CD4-positive, alpha-beta T cell treated with Interleukin-6 for 4 hours (primary cell): ENCODE measurements at regions not wholly inside any gene's neighbourhood (a gene's known extent, or its start where the extent isn't known, plus 50 kb on each side); places are given as distances from the start of the nearest gene placed in this dataset.
"Not testable (repeated sequence)": the region's sequence is repeated elsewhere in the genome, so short reads cannot be mapped to it uniquely, and the experiment has no call there.

Experiments used
- DNase-seq: peaks from one replicate; pipeline ENCODE4 v3.0.0-alpha.2; 2020; ENCODE audit warnings: mixed read lengths

DNA sequence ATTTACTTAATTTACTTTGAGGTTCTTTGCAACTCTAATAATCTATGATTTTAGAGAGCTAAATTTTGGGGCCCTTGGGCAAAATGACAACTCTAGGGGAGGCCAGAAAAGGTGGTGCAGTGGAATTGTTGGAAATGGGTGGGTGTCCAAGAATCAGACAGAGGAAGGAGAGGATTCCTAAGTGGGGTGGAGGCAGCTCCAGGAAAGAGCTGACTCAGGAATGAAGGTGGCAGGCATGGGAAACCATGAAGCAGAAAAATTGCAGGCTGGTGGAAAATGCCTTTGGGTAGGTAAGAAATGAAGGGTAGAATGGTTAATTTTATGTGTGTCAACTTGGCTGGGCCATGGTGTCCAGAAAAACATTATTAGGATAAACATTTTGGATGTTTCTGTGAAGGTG lies 248.5 kb upstream of the TUT7 start:
- no peak for DNase-seq

DNA sequence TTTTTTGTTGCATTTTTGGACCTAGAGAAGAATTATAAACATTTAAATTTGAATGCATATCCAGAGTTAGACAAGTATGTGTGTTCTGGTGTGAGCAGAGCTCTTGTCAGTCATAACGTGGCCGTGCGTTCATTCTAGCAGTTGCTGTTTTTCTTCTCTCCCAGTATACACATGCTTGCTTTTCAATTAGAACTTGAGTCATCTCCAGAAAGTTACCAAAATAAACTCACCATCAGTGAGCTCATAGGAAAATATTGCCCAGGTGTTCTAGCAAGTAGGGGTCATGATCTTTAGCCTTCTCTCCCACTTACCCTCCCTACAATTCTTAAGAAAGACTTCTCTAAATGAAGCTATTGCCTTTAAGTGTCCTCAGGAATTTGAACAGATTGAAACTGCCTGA lies 247.5 kb upstream of the TUT7 start:
- DNase-seq, result no peak

- DNase-seq, result no peak
These were observed 246.8 kb upstream of the TUT7 start for GRCh38 chr9:86600977-86601376.

GRCh38 chr9:86600291-86600690 lies 246.1 kb upstream of the TUT7 start:
- no peak for DNase-seq

- DNase-seq, result no peak
These were observed 245.4 kb upstream of the TUT7 start for GRCh38 chr9:86599561-86599960.

DNA sequence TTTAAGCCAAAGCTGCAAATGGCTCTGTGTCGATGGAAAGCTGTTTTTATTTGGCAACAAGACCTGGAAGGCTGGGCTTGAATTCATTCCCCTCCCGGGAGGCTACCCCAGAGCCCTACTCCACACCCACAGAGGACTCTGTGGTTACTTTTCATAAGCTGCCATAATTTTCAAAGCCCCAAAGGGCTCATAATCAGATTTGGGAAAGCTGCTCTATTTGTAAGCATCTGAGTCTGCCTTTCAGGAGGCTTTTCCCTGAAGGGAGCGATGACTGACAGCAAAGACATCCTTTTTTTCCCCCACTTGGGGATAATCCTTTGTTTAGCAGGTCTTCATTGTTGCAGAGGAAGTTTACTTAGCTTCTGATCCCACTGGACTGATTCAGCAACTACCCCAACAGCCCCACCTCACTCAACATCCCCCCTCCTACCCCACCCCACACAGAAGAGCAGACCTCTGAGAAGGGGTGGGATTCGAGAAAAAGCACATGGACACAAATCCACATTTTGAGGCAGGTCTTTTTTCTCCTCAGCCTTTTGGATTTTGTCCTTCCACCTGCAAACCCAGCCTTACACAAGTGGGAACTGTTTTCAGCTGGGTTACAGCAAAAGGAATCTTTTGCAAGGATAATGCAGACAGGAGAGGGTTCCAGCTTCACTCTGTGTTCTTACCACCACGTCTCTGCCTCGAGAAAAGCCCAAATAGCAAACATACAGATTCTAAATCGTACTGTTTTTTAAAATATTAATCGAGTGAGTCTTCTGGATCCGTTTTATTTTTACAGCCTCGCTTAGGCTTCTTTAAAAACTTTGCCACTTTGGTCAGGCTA lies 244.4 kb upstream of the TUT7 start:
- no peak for DNase-seq

- no peak for DNase-seq
These were observed 240.5 kb upstream of the TUT7 start for GRCh38 chr9:86594724-86595123.

DNA sequence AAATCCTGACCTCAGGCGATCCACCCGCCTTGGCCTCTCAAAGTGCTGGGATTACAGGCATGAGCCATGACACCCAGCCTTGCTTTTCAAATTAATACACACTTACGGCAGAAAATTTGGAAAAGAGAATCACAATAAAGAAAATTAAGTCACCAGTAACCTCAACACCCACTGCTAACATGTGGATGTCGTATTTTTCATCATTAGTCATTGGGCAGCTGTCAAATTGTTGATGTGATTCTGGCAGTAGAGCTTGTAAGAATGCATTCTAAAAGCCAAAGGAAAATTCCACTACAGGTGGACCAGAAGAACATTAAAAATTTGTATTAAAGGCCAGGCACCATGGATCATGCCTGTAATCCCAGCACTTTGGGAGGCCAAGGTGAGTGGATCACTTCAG lies 237.3 kb upstream of the TUT7 start:
- DNase-seq, result no peak

DNA sequence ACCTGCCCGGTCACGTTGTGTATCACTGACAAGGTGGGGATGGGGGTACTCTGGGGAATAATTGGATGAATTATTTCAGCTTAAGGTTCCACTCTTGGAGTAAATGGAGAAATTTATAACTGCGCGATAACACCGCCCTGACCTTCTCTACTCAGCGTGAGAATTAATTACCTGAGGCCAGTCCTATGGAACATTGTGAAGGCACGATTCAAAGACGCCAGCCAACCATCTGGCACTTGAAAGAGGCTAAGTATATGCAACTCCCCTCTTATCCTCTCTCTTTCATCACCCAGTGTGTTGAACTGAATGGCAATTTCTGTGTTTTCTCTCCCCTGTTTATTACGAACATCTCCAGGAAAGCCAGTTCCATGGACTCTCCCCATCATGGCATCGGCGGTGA lies 235.5 kb upstream of the TUT7 start:
- DNase-seq, result no peak

DNA sequence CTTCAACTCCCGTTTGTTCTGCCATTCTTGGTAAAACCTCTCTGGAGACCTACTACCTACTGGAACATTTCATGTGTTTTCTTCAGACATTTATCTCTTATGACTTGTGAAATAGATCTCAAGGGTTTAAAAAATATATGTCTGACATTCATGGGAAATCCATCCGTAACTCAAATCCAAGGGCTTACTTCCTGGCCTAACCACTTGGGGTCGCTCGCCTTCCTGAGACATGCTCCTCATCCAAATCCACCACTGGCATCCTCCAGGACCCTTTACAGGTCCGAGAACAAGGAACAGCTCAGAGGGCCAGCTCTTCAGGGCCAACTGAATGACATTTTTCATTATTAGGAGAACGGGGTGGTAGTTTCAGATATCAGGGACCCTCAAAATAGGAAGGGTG lies 235.1 kb upstream of the TUT7 start:
- DNase-seq, result no peak

DNA sequence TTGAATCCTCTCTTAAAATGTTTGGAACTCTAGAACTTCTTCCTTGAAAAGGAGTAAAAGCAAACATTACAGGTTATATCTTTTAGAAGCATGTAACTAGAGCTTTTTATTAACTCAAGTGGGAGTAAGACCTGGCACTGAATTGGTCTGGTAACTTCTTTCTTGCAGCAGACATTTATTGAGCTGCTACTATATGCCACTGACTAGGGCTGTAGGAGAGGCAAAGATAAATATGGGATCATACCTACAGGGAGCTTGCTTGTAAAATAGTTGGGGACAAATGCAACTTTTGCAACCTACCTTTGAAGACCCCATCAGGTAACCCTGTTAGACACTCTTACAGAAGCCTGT lies 231.9 kb upstream of the TUT7 start:
- no peak for DNase-seq

GRCh38 chr9:86585422-86586143 lies 231.4 kb upstream of the TUT7 start:
- no peak for DNase-seq

DNA sequence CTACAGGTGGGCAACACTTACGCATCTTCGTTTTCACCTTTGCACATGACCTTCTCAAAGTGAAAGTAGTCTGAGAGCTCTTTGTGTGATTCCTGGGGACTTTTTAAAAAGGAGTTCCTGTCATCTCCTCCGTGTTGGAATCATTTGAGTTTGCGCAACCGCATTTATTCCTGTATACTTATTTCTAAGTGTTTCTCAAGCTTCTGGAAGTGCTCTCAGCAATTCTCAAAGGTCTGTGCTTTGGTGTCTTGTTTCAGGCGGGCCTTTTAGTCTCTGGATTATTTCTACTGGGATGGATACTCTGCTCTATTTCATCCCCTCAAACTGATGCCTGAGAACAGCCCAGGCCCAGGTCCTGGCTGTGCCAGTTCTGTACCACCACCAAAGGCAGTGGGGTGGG lies 226.5 kb upstream of the TUT7 start:
- DNase-seq, result no peak

DNA sequence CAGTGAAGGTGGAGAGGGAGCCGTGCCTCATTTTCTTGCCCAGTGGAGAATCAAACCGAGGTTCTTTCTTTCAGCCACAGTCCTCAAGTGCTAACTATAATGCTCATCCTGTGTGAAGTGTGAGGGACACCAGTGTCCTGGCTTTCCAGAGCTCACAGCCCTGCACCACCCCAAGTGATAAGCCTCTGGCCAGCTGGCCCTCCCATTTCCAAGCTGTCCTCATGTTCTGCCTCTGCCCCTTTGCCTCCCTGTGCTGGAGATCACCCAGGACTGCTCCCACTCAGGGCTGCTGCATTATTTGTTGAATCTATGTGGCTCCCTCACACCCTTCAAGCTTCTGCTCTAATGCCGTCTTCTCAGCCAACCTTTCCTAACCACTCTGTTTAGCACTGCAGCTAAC lies 224.5 kb upstream of the TUT7 start:
- no peak for DNase-seq

DNA sequence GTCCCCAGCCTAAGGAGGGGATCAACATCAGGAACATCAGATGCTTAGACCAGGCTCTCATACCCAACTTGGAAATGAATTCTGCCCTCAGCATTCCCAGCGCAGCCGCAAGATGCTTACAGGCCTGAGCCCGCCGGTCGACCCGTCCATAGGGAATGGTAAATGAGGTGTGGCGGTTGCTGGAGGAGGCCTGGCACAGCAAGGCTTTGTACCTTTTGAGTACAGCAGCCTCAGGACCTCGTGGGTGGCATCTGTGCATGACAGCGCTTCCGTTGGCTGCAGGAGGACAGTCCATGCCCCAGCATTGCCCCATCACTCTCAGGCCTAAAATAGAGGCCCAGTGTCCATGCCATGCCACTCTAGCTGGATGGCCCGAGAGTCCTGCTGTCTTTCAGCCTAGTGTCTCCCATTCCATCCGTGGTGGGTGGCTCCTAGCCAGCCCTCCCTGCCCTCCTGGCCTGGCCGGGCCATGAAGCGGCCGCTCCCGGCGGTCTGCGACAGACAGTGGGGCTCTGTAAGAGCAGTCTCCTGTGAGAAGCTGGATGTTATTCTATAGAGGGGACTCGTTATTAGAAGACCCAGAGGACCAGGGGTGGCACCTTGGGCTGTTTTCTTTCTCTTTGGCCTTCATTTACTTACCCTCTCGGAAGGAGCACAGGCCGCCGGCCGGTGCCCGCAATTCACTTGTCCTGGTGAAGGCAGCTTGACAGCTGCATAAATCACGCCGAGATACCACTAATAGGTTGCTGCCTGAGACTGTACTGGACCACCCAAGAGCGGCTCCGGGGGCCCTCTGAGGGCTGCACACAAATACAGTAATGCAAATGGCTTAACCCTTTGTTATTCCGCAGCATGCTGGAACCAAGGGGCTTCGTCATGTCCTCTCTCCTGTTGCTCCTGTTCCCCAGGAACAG lies 223.5 kb upstream of the TUT7 start:
- no peak for DNase-seq

- DNase-seq, result no peak
These were observed 221.8 kb upstream of the TUT7 start for GRCh38 chr9:86575825-86576525.

GRCh38 chr9:86575137-86575536 lies 220.9 kb upstream of the TUT7 start:
- DNase-seq, result no peak

DNA sequence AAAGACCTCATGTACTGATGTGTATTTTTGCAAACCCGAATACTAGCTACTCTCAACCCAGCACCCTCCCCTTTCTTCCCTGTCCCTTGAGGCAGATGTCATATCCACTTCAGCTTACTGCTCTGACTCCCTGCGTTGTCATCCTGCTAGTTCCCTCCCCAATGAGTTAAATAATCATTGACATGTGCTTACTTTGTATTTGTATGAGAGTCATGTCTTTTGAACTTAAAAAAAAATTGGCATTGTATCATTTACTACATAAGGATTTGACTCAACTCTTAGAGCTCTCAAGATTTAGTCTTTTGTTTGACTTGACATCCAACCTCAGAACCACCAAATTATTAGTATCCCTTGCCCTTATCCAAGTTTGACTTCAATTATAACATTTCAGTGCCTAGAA lies 219.7 kb upstream of the TUT7 start:
- DNase-seq, result no peak

GRCh38 chr9:86572904-86573303 lies 218.7 kb upstream of the TUT7 start:
- DNase-seq, result no peak

- not testable (repeated sequence) for DNase-seq
These were observed 211.4 kb upstream of the TUT7 start for GRCh38 chr9:86565603-86566002.

DNA sequence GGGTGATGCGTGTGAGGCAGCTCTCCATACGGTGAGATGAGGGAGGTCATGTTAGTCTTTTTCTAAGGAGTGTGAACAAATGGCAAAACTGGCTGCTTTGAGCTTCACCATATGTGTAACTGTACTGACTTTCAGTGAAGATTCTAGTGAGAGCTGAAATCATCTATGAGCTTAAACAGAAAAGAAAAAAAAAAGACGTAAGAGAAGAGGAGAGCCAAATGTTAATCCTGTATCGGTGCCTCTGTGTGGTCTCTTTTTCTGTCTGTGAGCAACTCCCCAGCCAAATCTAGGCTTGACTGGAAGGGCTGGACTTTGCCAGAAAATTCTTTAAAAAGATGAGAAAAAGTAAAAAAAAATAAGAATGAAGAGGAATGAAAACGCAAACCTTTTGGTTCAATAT lies 209.7 kb upstream of the TUT7 start:
- no peak for DNase-seq

- DNase-seq, result no peak
These were observed 209.1 kb upstream of the TUT7 start for GRCh38 chr9:86563350-86563749.

DNA sequence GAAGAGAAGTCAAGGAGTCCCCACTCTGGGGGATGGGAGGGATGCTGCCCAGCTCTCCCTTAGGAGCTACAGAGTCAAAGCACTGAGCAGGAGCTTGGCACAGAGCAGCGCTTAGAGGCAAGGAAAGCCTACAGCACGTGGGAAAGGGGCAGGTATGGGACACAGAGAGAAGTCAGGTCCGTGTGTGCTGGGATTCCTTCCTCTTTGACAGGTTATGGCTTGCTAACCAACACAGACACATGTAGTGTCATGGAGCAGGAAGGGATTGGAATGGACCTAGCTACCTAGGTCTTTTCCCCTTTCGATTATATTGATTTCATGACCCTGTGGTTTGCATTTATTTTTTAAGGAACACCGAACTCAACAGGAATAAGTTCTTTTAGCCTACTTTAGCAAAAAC lies 208.5 kb upstream of the TUT7 start:
- no peak for DNase-seq
